ENCODE measurements at regions not wholly inside any gene's neighbourhood (a gene's known extent, or its start where the extent isn't known, plus 50 kb on each side); places are given as distances from the start of the nearest gene placed in this dataset.

- no peak for DNase-seq (ENCODE audit: insufficient read length, low spot score)
- no peak for TF ChIP-seq CTCF (IDR thresholded peaks at IDR 0.05; ENCODE audit: insufficient read depth, missing control alignments)
- no peak for FAIRE-seq
Measured at GRCh38 chr13:33494596-33495204, 209.1 kb upstream of the STARD13 start.

GRCh38 chr13:33496336-33496735, 210.8 kb upstream of the STARD13 start:
- no peak for FAIRE-seq
- TF ChIP-seq CTCF (IDR thresholded peaks at IDR 0.05; ENCODE audit: insufficient read depth, missing control alignments): no peak
- no peak for DNase-seq (ENCODE audit: insufficient read length, low spot score)

GRCh38 chr13:33497146-33497845, 211.7 kb upstream of the STARD13 start:
- DNase-seq (ENCODE audit: insufficient read length, low spot score) (no peak), FAIRE-seq (no peak)
- no peak for TF ChIP-seq CTCF (IDR thresholded peaks at IDR 0.05; ENCODE audit: insufficient read depth, missing control alignments)

- FAIRE-seq (no peak), DNase-seq (ENCODE audit: insufficient read length, low spot score) (no peak)
- TF ChIP-seq CTCF (IDR thresholded peaks at IDR 0.05; ENCODE audit: insufficient read depth, missing control alignments): no peak
Measured at GRCh38 chr13:33508060-33508459, 222.5 kb upstream of the STARD13 start.

GRCh38 chr13:33509642-33510229, 224.2 kb upstream of the STARD13 start:
- FAIRE-seq (no peak), DNase-seq (ENCODE audit: insufficient read length, low spot score) (no peak)
- no peak for TF ChIP-seq CTCF (IDR thresholded peaks at IDR 0.05; ENCODE audit: insufficient read depth, missing control alignments)

GRCh38 chr13:33510350-33510970, 224.9 kb upstream of the STARD13 start:
- DNase-seq (ENCODE audit: insufficient read length, low spot score): no peak
- FAIRE-seq: no peak
- no peak for TF ChIP-seq CTCF (IDR thresholded peaks at IDR 0.05; ENCODE audit: insufficient read depth, missing control alignments)

Data from D721Med (cell line).